ENCODE measurements at regions not wholly inside any gene's neighbourhood (a gene's known extent, or its start where the extent isn't known, plus 50 kb on each side); places are given as distances from the start of the nearest gene placed in this dataset.
A peak's percentile ranks its signal among the peaks of the same experiment; 100 is the strongest.

DNA sequence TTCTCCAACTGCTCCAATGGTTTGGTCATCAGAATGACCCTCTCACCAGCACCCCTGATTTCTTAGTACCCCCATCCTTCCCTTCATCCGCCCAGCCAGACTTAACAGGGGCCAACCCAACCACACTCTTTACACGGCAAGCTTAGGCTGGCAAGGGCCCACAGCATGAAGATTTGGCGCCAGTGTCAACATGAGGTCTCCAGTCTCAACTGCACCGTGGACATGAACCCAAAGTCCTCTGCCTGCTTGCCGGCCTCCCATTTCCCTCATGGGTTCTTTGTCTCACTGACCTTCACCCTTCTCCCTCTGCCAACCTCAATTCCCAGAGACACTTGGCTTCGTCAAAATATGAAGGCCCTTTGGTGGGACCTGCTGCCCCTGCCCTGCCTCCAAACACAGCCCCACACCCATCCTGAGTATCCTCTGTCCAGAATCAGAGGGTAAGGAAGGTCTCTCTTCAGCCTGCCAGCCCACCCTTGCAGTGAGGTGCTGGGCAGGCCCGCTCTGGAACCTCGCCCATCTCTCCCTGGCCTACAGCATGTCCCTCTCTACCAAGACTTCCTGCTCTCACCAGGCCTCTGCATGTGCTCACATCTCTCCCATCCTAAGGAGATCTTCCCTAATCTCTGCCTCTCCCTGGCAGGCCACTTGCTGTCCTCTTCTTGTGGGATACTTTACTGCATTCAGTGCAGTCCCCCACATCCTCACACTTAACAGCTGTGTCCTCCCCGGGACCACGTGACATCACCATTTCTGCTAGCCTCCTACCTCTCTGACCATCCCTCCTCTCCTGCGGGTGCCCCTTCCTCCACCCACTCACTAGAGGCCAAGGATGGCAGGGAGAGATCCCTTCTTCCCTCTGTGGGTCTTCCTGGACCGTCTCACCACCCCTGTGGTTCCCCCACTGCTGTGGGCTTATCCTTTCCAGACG, 91.7 kb upstream of the ZMIZ1 start:
- H3K27ac Mint-ChIP-seq: no peak overlapping the region
- H3K4me1 Mint-ChIP-seq (ENCODE audit: low read depth): peaks cover 21% of the 10 kb centered on the region
- H3K27me3 Mint-ChIP-seq (ENCODE audit: low read depth): peaks cover 11% of the 10 kb centered on the region
- H3K9me3 Mint-ChIP-seq: no peaks in the 10 kb centered on the region
- no peaks in the 10 kb centered on the region for H3K36me3 Mint-ChIP-seq (ENCODE audit: low read depth)
- H3K4me3 Mint-ChIP-seq: no peak overlapping the region
- DNase-seq (ENCODE audit: low spot score): no peak

- H3K27ac Mint-ChIP-seq: no peak overlapping the region
- H3K4me1 Mint-ChIP-seq (ENCODE audit: low read depth): peaks cover 13% of the 10 kb centered on the region
- no peak for DNase-seq (ENCODE audit: low spot score)
- no peaks in the 10 kb centered on the region for H3K9me3 Mint-ChIP-seq
- no peaks in the 10 kb centered on the region for H3K36me3 Mint-ChIP-seq (ENCODE audit: low read depth)
- no peak overlapping the region for H3K4me3 Mint-ChIP-seq
- peaks cover 11% of the 10 kb centered on the region for H3K27me3 Mint-ChIP-seq (ENCODE audit: low read depth)
Observed at GRCh38 chr10:78979938-78980337, 88.8 kb upstream of the ZMIZ1 start.

GRCh38 chr10:78980354-78980753, 88.4 kb upstream of the ZMIZ1 start:
- no peak overlapping the region for H3K27ac Mint-ChIP-seq

DNA sequence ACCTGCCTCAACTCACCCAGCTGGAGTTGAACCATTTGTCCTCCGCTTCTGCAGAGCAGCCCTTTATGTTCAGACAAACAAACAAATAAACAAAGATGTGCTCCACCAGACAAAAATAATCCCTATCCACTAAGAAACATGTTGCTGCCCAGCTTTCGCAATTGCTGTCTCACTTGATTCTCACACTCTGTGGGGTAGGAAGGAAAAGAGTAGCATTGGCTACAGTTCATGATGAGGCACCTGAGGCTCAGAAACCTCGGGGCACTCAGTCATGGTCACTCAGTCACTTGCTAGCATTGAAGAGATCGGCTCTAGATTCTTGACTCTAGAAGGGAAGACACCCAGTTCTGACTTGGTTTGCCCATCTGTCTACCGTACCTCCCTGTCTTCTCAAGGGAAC, 88.0 kb upstream of the ZMIZ1 start:
- peaks cover 12% of the 10 kb centered on the region for H3K4me1 Mint-ChIP-seq (ENCODE audit: low read depth)
- H3K9me3 Mint-ChIP-seq: no peaks in the 10 kb centered on the region
- H3K27me3 Mint-ChIP-seq (ENCODE audit: low read depth): peaks cover 11% of the 10 kb centered on the region
- no peak for DNase-seq (ENCODE audit: low spot score)
- no peaks in the 10 kb centered on the region for H3K36me3 Mint-ChIP-seq (ENCODE audit: low read depth)
- H3K4me3 Mint-ChIP-seq: no peak overlapping the region
- no peak overlapping the region for H3K27ac Mint-ChIP-seq

More at GRCh38 chr10:78980354-78980753, 88.4 kb upstream of the ZMIZ1 start:
- Mint-ChIP-seq H3K9me3 (no peaks in the 10 kb centered on the region), H3K36me3 (ENCODE audit: low read depth) (no peaks in the 10 kb centered on the region), H3K4me3 (no peak overlapping the region), H3K27me3 (ENCODE audit: low read depth) (peaks cover 11% of the 10 kb centered on the region), H3K4me1 (ENCODE audit: low read depth) (peaks cover 12% of the 10 kb centered on the region)
- DNase-seq (ENCODE audit: low spot score): no peak

GRCh38 chr10:78981257-78981969, 87.4 kb upstream of the ZMIZ1 start:
- peak; percentile 20 for DNase-seq (ENCODE audit: low spot score)
- no peaks in the 10 kb centered on the region for H3K9me3 Mint-ChIP-seq
- H3K27ac Mint-ChIP-seq: peak overlapping the region; percentile 8
- H3K36me3 Mint-ChIP-seq (ENCODE audit: low read depth): no peaks in the 10 kb centered on the region
- peaks cover 10% of the 10 kb centered on the region for H3K27me3 Mint-ChIP-seq (ENCODE audit: low read depth)
- H3K4me1 Mint-ChIP-seq (ENCODE audit: low read depth): peaks cover 12% of the 10 kb centered on the region
- H3K4me3 Mint-ChIP-seq: no peak overlapping the region

DNA sequence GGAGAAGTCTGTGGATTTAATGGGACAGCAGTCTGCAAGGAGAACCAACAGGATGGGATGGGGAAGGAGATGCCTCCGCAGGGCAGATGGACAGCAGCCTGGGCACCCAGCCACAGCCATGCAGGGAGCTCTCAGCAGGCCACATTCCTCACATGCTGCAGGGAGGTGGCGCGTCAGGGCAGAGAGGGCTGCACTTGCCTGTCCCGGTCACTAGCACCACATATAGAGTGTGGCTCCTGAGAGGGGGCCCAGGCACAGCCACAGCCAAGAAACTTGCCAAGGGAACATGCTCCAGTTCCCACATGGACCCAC, 86.8 kb upstream of the ZMIZ1 start:
- Mint-ChIP-seq H3K27ac (no peak overlapping the region), H3K4me1 (ENCODE audit: low read depth) (peaks cover 12% of the 10 kb centered on the region), H3K4me3 (no peak overlapping the region), H3K9me3 (no peaks in the 10 kb centered on the region), H3K27me3 (ENCODE audit: low read depth) (peaks cover 12% of the 10 kb centered on the region), H3K36me3 (ENCODE audit: low read depth) (no peaks in the 10 kb centered on the region)
- no peak for DNase-seq (ENCODE audit: low spot score)

DNA sequence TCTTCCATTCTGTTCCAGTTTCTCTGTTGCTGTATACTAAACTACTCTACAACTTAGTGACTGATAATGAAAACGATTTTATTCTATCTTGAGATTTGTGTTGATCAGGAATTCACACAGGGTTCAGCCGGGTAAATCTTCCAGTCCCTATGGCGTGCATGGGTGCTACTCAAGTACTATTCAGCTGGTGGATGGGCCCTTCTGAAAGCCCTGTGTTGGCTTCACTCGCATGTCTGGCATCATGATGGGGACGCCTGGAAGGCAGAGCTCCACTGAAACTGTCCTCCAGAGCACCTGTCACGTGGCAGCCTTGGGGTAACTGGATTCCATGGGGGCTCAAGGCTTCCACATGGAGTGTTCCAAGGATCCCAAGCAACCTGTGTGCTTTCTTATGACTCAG, 86.0 kb upstream of the ZMIZ1 start:
- no peak overlapping the region for H3K27ac Mint-ChIP-seq
- H3K9me3 Mint-ChIP-seq: no peaks in the 10 kb centered on the region
- no peak overlapping the region for H3K4me3 Mint-ChIP-seq
- no peak for DNase-seq (ENCODE audit: low spot score)
- no peaks in the 10 kb centered on the region for H3K36me3 Mint-ChIP-seq (ENCODE audit: low read depth)
- H3K27me3 Mint-ChIP-seq (ENCODE audit: low read depth): peaks cover 12% of the 10 kb centered on the region
- H3K4me1 Mint-ChIP-seq (ENCODE audit: low read depth): peaks cover 12% of the 10 kb centered on the region

DNA sequence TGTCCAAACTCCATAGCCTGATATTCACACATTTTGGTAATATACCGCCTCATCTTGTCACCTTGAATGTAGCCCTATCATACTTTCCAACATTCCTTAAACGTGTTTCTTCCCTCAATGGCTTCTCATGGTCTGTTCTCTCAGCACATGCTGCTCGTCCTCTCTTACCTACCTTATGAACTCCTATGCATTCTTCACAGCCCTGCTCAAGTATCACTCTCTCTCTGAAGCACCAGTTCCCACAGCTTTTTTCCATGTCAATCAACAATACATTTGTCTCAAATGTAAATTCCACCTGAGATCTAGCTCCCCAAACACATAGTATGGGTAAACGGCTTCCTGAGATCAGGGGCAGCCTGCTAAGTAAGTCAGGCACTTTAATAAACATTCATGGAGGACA, 85.2 kb upstream of the ZMIZ1 start:
- H3K4me1 Mint-ChIP-seq (ENCODE audit: low read depth): peaks cover 12% of the 10 kb centered on the region
- H3K27me3 Mint-ChIP-seq (ENCODE audit: low read depth): peaks cover 7% of the 10 kb centered on the region
- H3K27ac Mint-ChIP-seq: no peak overlapping the region
- no peak for DNase-seq (ENCODE audit: low spot score)
- no peak overlapping the region for H3K4me3 Mint-ChIP-seq
- H3K9me3 Mint-ChIP-seq: no peaks in the 10 kb centered on the region
- no peaks in the 10 kb centered on the region for H3K36me3 Mint-ChIP-seq (ENCODE audit: low read depth)

GRCh38 chr10:78985973-78986818, 82.6 kb upstream of the ZMIZ1 start:
- H3K27me3 Mint-ChIP-seq (ENCODE audit: low read depth): peaks cover 3% of the 10 kb centered on the region

GRCh38 chr10:78991187-78991586, 77.6 kb upstream of the ZMIZ1 start:
- H3K27ac Mint-ChIP-seq: no peak overlapping the region

More at GRCh38 chr10:78985973-78986818, 82.6 kb upstream of the ZMIZ1 start:
- Mint-ChIP-seq H3K27ac (no peak overlapping the region), H3K9me3 (no peaks in the 10 kb centered on the region), H3K4me3 (no peak overlapping the region), H3K36me3 (ENCODE audit: low read depth) (no peaks in the 10 kb centered on the region), H3K4me1 (ENCODE audit: low read depth) (peaks cover 12% of the 10 kb centered on the region)
- DNase-seq (ENCODE audit: low spot score): no peak

DNA sequence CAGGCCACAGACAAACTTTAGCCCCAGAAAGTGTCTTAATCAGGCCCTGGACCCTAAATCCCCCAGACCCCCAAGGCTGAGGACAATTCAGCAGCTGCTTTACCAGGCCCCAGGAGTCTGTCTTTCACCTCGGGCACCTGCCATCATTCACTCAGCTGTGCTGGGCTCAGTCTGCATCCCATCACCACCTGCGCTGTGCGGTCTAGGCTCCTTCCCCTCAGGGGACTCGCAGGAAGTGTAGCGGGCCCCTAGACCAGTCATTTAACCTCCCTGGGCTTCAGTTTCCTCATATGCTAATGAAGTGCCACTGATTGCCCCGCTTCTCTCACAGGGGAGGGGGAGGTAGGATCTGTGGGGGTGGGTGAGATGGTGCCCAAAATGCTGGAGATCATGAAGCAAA, 76.4 kb upstream of the ZMIZ1 start:
- peaks cover 2% of the 10 kb centered on the region for H3K27me3 Mint-ChIP-seq (ENCODE audit: low read depth)
- no peak overlapping the region for H3K4me3 Mint-ChIP-seq
- peaks cover 7% of the 10 kb centered on the region for H3K4me1 Mint-ChIP-seq (ENCODE audit: low read depth)
- no peaks in the 10 kb centered on the region for H3K9me3 Mint-ChIP-seq
- no peak overlapping the region for H3K27ac Mint-ChIP-seq
- no peak for DNase-seq (ENCODE audit: low spot score)
- H3K36me3 Mint-ChIP-seq (ENCODE audit: low read depth): no peaks in the 10 kb centered on the region

More at GRCh38 chr10:78991187-78991586, 77.6 kb upstream of the ZMIZ1 start:
- H3K4me3 Mint-ChIP-seq: no peak overlapping the region
- peaks cover 7% of the 10 kb centered on the region for H3K4me1 Mint-ChIP-seq (ENCODE audit: low read depth)
- H3K9me3 Mint-ChIP-seq: no peaks in the 10 kb centered on the region
- H3K36me3 Mint-ChIP-seq (ENCODE audit: low read depth): no peaks in the 10 kb centered on the region
- no peak for DNase-seq (ENCODE audit: low spot score)
- peaks cover 5% of the 10 kb centered on the region for H3K27me3 Mint-ChIP-seq (ENCODE audit: low read depth)

GRCh38 chr10:78993261-78993945, 75.4 kb upstream of the ZMIZ1 start:
- peaks cover 11% of the 10 kb centered on the region for H3K4me1 Mint-ChIP-seq (ENCODE audit: low read depth)
- DNase-seq (ENCODE audit: low spot score): no peak
- peaks cover 2% of the 10 kb centered on the region for H3K27me3 Mint-ChIP-seq (ENCODE audit: low read depth)
- no peaks in the 10 kb centered on the region for H3K9me3 Mint-ChIP-seq
- no peak overlapping the region for H3K4me3 Mint-ChIP-seq
- no peak overlapping the region for H3K27ac Mint-ChIP-seq
- H3K36me3 Mint-ChIP-seq (ENCODE audit: low read depth): no peaks in the 10 kb centered on the region

DNA sequence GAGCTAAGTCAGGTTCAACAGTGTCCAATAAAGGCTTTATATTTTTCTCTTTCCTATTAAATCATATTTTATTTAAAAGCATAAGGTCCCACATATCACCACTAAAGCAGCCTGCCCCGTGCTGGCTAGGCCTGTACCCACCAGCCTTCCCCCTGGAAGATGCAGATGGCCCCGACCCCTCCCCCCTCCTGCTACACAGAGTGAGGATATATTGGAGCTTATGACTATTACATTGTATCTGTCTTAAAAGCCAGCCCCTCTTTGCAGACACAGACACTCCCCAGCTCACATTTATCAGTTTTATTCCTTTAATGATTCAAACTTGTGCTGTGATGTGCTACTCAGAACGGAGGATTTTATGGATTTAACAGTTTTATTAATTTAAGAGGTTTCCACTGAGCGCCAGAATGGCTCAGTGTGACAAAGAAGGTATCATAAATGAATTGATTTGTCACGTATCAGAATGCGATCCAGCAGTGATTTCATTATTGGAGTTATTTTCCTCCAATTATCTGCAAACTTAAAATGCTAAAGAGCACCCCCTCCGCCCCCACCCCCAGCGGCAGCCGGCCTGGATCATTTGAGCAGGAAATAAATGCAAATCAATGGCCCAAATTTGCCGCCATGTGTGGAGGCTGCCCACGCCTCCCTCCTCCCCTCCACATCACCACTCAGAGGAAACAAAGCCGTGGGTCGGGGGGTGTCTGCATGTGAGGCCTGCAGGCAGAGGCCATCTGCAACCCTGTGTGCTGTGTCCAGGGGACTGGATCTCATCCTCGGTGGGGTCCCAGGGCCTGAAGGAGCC, 72.6 kb upstream of the ZMIZ1 start:
- no peak for DNase-seq (ENCODE audit: low spot score)
- H3K9me3 Mint-ChIP-seq: no peaks in the 10 kb centered on the region
- peaks cover 2% of the 10 kb centered on the region for H3K27me3 Mint-ChIP-seq (ENCODE audit: low read depth)
- H3K4me3 Mint-ChIP-seq: no peak overlapping the region
- no peak overlapping the region for H3K27ac Mint-ChIP-seq
- peaks cover 6% of the 10 kb centered on the region for H3K4me1 Mint-ChIP-seq (ENCODE audit: low read depth)
- H3K36me3 Mint-ChIP-seq (ENCODE audit: low read depth): no peaks in the 10 kb centered on the region

Measured in T-helper 2 cell treated with Interferon-gamma antibody and Interleukin-4, amounts not matched to agents 5 μg/mL and 100 μg/mL, for 36 hours (primary cell).